Mesendoderm (in vitro differentiated cells): ENCODE measurements at regions not wholly inside any gene's neighbourhood (a gene's known extent, or its start where the extent isn't known, plus 50 kb on each side); places are given as distances from the start of the nearest gene placed in this dataset.

Experiments
- DNase-seq: peaks from one replicate; pipeline ENCODE4 v3.0.0; 2013
- H2AK5ac ChIP-seq: 2 replicates; pipeline ENCODE4 v1.6.1; 2013; ENCODE audit warnings: low read length, inconsistent platforms
- H2BK120ac ChIP-seq: 2 replicates; pipeline ENCODE4 v1.6.1; 2013; ENCODE audit warnings: low read depth, mild to moderate bottlenecking, low read length, moderate library complexity, mixed read lengths
- H2BK15ac ChIP-seq: replicated peaks from 2 replicates; pipeline ENCODE4 v1.6.1; 2013; ENCODE audit warnings: low read depth, mild to moderate bottlenecking, moderate library complexity
- H2BK5ac ChIP-seq: 2 replicates; pipeline ENCODE4 v1.6.1; 2013; ENCODE audit warnings: low read length, inconsistent platforms
- H3K18ac ChIP-seq: 2 replicates; pipeline ENCODE4 v1.6.1; 2013; ENCODE audit warnings: mild to moderate bottlenecking, low read length, mixed read lengths
- H3K23ac ChIP-seq: one replicate; pipeline ENCODE4 v1.6.1; 2013; ENCODE audit warnings: low read length
- H3K27ac ChIP-seq: 2 replicates; pipeline ENCODE4 v1.5.1; 2013; ENCODE audit warnings: low read depth, mild to moderate bottlenecking, inconsistent platforms, low read length, moderate library complexity
- H3K27me3 ChIP-seq: 2 replicates; pipeline ENCODE4 v1.6.1; 2013; ENCODE audit warnings: low read length, control low read depth, mild to moderate bottlenecking, inconsistent platforms; ENCODE audit not compliant: insufficient read depth, poor library complexity
- H3K36me3 ChIP-seq: 2 replicates; pipeline ENCODE4 v1.6.1; 2013; ENCODE audit warnings: low read length, inconsistent platforms; ENCODE audit not compliant: control insufficient read depth, insufficient read depth
- H3K4ac ChIP-seq: one replicate; pipeline ENCODE4 v1.6.1; 2013; ENCODE audit warnings: low read depth, mild to moderate bottlenecking, low read length, moderate library complexity
- H3K4me1 ChIP-seq: 2 replicates; pipeline ENCODE4 v1.6.1; 2013; ENCODE audit warnings: low read depth, low read length, inconsistent platforms; ENCODE audit not compliant: control insufficient read depth
- H3K4me2 ChIP-seq: 2 replicates; pipeline ENCODE4 v1.6.1; 2013; ENCODE audit warnings: low read length
- H3K4me3 ChIP-seq: 2 replicates; pipeline ENCODE4 v1.5.1; 2013; ENCODE audit warnings: mild to moderate bottlenecking, low read length
- H3K56ac ChIP-seq: one replicate; pipeline ENCODE4 v1.6.1; 2013; ENCODE audit warnings: low read length
- H3K79me1 ChIP-seq: 2 replicates; pipeline ENCODE4 v1.6.1; 2013; ENCODE audit warnings: low read length, inconsistent platforms
- H3K79me2 ChIP-seq: 2 replicates; pipeline ENCODE4 v1.6.1; 2013; ENCODE audit warnings: mild to moderate bottlenecking, low read length; ENCODE audit not compliant: control insufficient read depth, insufficient read depth
- H3K9ac ChIP-seq: 2 replicates; pipeline ENCODE4 v1.6.1; 2013; ENCODE audit warnings: low read length, inconsistent platforms
- H4K5ac ChIP-seq: one replicate; pipeline ENCODE4 v1.6.1; 2013; ENCODE audit warnings: low read length
- H4K8ac ChIP-seq: one replicate; pipeline ENCODE4 v1.6.1; 2013; ENCODE audit warnings: low read depth, mild to moderate bottlenecking, control low read depth, low read length, moderate library complexity
- WGBS: extraction: QIAGEN DNeasy Blood & Tissue Kit; methylation state at CpG from one replicate; pipeline ENCODE4 v1.1.7; 2013; ENCODE audit warnings: low lambda C conversion rate, missing lambda C conversion rate; ENCODE audit not compliant: insufficient coverage; ENCODE audit errors: extremely low coverage; 5-methylcytosine and 5-hydroxymethylcytosine counted together

DNA sequence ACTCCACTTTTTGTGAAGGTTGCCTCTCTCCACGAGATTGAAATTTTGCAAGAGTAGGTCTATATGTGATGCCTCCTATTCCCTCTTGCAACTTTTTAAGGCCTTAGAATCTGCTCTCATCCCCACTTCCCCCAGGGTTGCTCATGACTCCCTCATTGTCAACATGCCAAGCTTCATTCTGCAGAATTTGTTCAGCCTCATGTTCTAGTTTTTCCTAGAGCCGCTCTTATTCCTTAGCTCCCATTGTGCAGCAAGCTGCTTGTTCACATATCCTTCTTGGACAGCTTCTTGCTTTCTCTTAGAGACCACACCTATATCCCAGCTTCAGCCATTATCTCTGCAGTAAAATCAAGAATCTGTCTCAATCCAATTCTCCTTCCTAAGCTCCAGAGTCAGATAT is 82.4 kb downstream of the CNGA2 start:
- Histone ChIP-seq H2BK5ac (no peak overlapping the region), H3K27ac (no peak overlapping the region), H3K27me3 (no peaks in the 10 kb centered on the region), H2BK15ac (no peak overlapping the region), H3K9ac (no peak overlapping the region), H3K79me1 (no peaks in the 10 kb centered on the region), H3K79me2 (no peaks in the 10 kb centered on the region), H3K4me1 (no peaks in the 10 kb centered on the region), H2AK5ac (no peak overlapping the region), H3K18ac (no peak overlapping the region), H3K36me3 (no peaks in the 10 kb centered on the region), H2BK120ac (no peak overlapping the region), H4K8ac (no peak overlapping the region), H3K56ac (no peak overlapping the region), H3K4me3 (no peak overlapping the region), H4K5ac (no peak overlapping the region), H3K4me2 (no peak overlapping the region), H3K4ac (no peak overlapping the region), H3K23ac (no peak overlapping the region)
- no CpG with 5 or more reads among the region's 2 CpGs for WGBS
- DNase-seq = no peak

DNA sequence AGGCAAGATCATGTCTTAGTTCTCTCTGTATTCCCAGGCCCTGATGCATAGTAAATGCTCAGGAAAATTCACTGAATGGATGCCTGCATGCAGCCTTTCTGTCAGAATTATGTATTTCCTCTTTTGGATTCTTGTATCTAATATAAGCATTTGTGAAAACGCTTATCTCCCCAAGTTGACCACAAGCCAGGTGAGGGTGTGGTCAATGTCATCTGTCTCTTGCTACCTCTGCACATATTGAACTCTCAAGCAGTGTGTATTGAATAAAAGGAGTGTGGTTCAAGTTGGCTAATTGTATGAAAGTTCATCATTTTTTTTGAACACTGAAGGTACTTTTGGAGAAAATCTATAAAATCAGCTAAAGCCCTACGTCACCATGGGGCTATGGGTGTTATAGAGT is 84.3 kb downstream of the CNGA2 start:
- no peak overlapping the region for H3K4me3 ChIP-seq
- H3K18ac ChIP-seq = no peak overlapping the region
- no peaks in the 10 kb centered on the region for H3K79me2 ChIP-seq
- H3K27me3 ChIP-seq = no peaks in the 10 kb centered on the region
- H2BK5ac ChIP-seq = no peak overlapping the region
- no peak overlapping the region for H2BK15ac ChIP-seq
- H4K8ac ChIP-seq = no peak overlapping the region
- no peak overlapping the region for H3K4ac ChIP-seq
- no peak overlapping the region for H2BK120ac ChIP-seq
- no peak overlapping the region for H3K56ac ChIP-seq
- no peaks in the 10 kb centered on the region for H3K4me1 ChIP-seq
- H3K9ac ChIP-seq = no peak overlapping the region
- no peak for DNase-seq
- H3K27ac ChIP-seq = no peak overlapping the region
- H3K23ac ChIP-seq = no peak overlapping the region
- WGBS = no CpG with 5 or more reads among the region's 2 CpGs
- no peaks in the 10 kb centered on the region for H3K36me3 ChIP-seq
- H2AK5ac ChIP-seq = no peak overlapping the region
- H3K79me1 ChIP-seq = no peaks in the 10 kb centered on the region
- H4K5ac ChIP-seq = no peak overlapping the region
- no peak overlapping the region for H3K4me2 ChIP-seq

DNA sequence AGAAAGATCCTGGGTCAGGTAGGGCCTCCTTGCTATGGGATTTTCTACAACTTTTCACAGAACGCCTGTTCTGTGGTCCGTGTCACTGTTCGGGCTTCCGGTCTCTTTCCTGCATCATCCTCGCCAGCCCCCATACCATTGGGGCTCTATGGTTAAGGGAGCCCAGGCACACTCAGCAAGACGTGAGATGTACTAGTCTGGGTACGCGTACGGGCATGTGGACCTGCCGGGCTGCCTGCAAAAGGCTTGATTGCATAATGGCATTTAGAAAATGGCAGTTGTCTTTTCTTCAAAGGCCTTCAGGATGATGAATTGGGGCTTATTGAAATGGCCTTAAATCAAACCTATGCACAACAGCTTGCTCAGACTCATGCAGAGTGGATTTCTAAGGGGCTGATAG is 86.7 kb downstream of the CNGA2 start:
- Histone ChIP-seq H3K27me3 (no peaks in the 10 kb centered on the region), H2AK5ac (no peak overlapping the region), H3K4ac (no peak overlapping the region), H3K18ac (no peak overlapping the region), H3K4me2 (no peak overlapping the region), H3K4me3 (no peak overlapping the region), H3K23ac (no peak overlapping the region), H2BK15ac (no peak overlapping the region), H3K36me3 (no peaks in the 10 kb centered on the region), H3K79me1 (no peaks in the 10 kb centered on the region), H4K5ac (no peak overlapping the region), H3K9ac (no peak overlapping the region), H2BK5ac (no peak overlapping the region), H3K56ac (no peak overlapping the region), H2BK120ac (no peak overlapping the region), H3K79me2 (no peaks in the 10 kb centered on the region), H3K27ac (no peak overlapping the region), H4K8ac (no peak overlapping the region), H3K4me1 (no peaks in the 10 kb centered on the region)
- no peak for DNase-seq
- no CpG with 5 or more reads among the region's 10 CpGs for WGBS

DNA sequence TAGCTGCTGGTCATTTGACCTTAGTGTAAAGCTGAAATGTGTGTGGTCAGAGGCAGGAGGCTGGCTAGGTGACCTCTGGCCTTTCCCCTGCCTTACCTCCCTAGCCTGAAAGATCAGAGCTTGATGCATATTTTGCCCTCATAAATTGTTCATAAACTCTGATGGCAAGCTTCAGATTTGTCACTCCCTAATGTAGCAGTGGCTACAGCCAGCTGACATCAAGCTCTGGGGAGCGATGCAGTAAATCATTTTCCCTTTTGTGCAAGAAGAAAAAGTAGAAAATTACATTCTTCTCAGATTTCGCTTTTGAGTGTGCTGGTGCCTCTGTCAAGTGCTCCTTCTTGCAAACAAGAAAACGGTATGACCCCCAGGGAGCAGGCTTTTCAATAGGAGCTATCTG is 87.7 kb upstream of the MAGEA4 start:
- no peak overlapping the region for H2AK5ac ChIP-seq
- no CpG with 5 or more reads among the region's 3 CpGs for WGBS

DNA sequence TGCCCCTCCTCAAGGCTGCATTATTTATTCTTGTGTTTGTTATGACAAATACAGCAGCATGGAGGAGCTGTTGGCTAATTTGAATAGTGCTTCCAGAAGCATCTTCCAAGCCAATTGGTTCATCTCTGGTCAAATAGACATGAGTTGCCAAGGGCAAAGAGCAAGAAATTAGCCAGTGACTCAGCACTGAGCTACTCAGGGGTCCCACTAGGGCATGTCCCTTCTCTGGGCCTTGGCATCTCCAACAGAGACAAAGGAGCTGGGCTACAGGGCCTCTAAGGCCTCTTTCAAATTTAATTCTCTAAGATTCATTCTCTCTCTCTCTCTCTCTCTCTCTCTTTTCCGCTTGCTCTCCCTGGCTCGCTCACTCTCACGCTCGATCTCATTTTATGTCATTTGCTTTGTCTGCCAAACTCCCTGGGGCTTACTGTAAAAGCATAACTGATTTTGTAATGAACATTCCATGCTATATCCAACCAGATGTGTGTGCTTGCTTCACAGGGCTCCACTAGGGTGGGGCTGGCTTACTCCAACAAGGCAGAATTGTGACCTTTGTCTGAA is 86.7 kb upstream of the MAGEA4 start:
- Histone ChIP-seq H3K4me3 (no peak overlapping the region), H4K5ac (no peak overlapping the region), H3K9ac (no peak overlapping the region), H2BK15ac (no peak overlapping the region), H3K56ac (no peak overlapping the region), H4K8ac (no peak overlapping the region), H3K27me3 (no peaks in the 10 kb centered on the region), H3K79me2 (no peaks in the 10 kb centered on the region), H3K36me3 (no peaks in the 10 kb centered on the region), H3K4me1 (no peaks in the 10 kb centered on the region), H3K4me2 (no peak overlapping the region), H3K23ac (no peak overlapping the region), H2BK5ac (no peak overlapping the region), H3K18ac (no peak overlapping the region), H2AK5ac (no peak overlapping the region), H3K4ac (no peak overlapping the region), H2BK120ac (no peak overlapping the region), H3K27ac (no peak overlapping the region), H3K79me1 (no peaks in the 10 kb centered on the region)
- peak; percentile 31 for DNase-seq
- WGBS = no CpG with 5 or more reads among the region's 4 CpGs

More for the DNA sequence above, 87.7 kb upstream of the MAGEA4 start:
- no peak overlapping the region for H3K56ac ChIP-seq
- no peak overlapping the region for H2BK120ac ChIP-seq
- H4K5ac ChIP-seq = no peak overlapping the region
- DNase-seq = no peak
- H2BK5ac ChIP-seq = no peak overlapping the region
- H3K23ac ChIP-seq = no peak overlapping the region
- no peaks in the 10 kb centered on the region for H3K79me2 ChIP-seq
- H3K36me3 ChIP-seq = no peaks in the 10 kb centered on the region
- no peaks in the 10 kb centered on the region for H3K79me1 ChIP-seq
- no peak overlapping the region for H4K8ac ChIP-seq
- H3K4ac ChIP-seq = no peak overlapping the region
- H3K18ac ChIP-seq = no peak overlapping the region
- H3K27ac ChIP-seq = no peak overlapping the region
- no peak overlapping the region for H3K9ac ChIP-seq
- no peaks in the 10 kb centered on the region for H3K4me1 ChIP-seq
- H3K4me3 ChIP-seq = no peak overlapping the region
- no peaks in the 10 kb centered on the region for H3K27me3 ChIP-seq
- no peak overlapping the region for H2BK15ac ChIP-seq
- H3K4me2 ChIP-seq = no peak overlapping the region

DNA sequence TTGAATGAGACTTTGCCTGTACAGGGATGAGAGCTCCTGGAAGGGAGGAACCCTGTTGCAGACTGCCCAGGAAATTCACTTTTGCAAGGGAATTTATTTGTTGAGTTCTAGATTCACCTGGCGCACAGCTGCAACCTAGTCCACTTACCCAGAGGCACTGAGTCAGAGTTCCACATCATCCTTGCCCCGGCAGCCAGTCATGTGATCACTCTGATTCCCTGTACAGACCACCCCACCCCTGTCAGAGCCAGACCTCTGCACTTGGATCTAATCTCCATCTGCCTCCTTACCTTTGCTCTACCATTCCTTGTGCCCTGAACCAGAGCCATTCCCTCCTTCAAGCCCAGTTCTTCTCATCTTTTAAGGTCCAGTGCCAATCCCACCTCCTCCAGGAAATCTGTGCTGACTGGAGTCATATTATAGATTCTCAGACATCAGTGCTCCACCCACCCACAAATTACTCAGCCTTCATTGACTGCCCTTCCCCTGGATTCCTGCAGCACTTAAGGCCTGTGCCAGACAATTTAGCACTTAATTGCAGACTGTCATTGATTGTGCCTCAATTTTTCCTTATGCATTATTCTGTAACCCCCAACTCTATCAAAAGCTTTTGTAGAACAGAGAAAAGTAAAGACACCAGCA is 84.1 kb upstream of the MAGEA4 start:
- H3K9ac ChIP-seq = no peak overlapping the region
- H3K79me2 ChIP-seq = no peaks in the 10 kb centered on the region
- no peak overlapping the region for H3K4me3 ChIP-seq
- no peaks in the 10 kb centered on the region for H3K36me3 ChIP-seq
- H3K79me1 ChIP-seq = no peaks in the 10 kb centered on the region
- no peak overlapping the region for H3K4ac ChIP-seq
- H3K56ac ChIP-seq = no peak overlapping the region
- no peak overlapping the region for H4K8ac ChIP-seq
- no CpG with 5 or more reads among the region's 2 CpGs for WGBS
- no peak overlapping the region for H3K4me2 ChIP-seq
- H3K18ac ChIP-seq = no peak overlapping the region
- DNase-seq = no peak
- H2BK5ac ChIP-seq = no peak overlapping the region
- no peak overlapping the region for H3K27ac ChIP-seq
- no peak overlapping the region for H2AK5ac ChIP-seq
- no peak overlapping the region for H4K5ac ChIP-seq
- no peak overlapping the region for H2BK120ac ChIP-seq
- H2BK15ac ChIP-seq = no peak overlapping the region
- no peak overlapping the region for H3K23ac ChIP-seq
- no peaks in the 10 kb centered on the region for H3K4me1 ChIP-seq
- H3K27me3 ChIP-seq = no peaks in the 10 kb centered on the region
